ENCODE measurements at regions not wholly inside any gene's neighbourhood (a gene's known extent, or its start where the extent isn't known, plus 50 kb on each side); places are given as distances from the start of the nearest gene placed in this dataset.

- Histone ChIP-seq H3K9me1 (ENCODE audit: control insufficient read depth, insufficient read depth, low read length) (no peaks in the 10 kb centered on the region), H3K79me2 (ENCODE audit: control insufficient read depth, insufficient read depth, low read length) (no peaks in the 10 kb centered on the region), H3K27me3 (ENCODE audit: control insufficient read depth in 2 of 2, insufficient read depth in 2 of 2, low read length in 2 of 2) (no peaks in the 10 kb centered on the region; a peak in 1 of 5 replicates), H4K20me1 (replicated peaks; ENCODE audit: control insufficient read depth, insufficient read depth, low read length) (no peaks in the 10 kb centered on the region), H3K4me3 (no peak overlapping the region), H3K4me1 (replicated peaks in 1 of 2; ENCODE audit: control insufficient read depth in 2 of 2, insufficient read depth in 2 of 2, low read length in 2 of 2) (no peaks in the 10 kb centered on the region), H2AFZ (ENCODE audit: low read depth, low read length) (no peak overlapping the region), H3K9me3 (replicated peaks; ENCODE audit: control insufficient read depth, insufficient read depth, low read depth, low read length) (no peaks in the 10 kb centered on the region), H3K9ac (ENCODE audit: insufficient read depth in 1 of 2, low read depth in 2 of 2, low read length in 2 of 2) (no peak overlapping the region), H3K4me2 (ENCODE audit: insufficient read depth, low read length) (no peak overlapping the region), H3K27ac (ENCODE audit: extremely low read depth, low read depth, low read length) (no peak overlapping the region), H3K36me3 (ENCODE audit: control insufficient read depth, insufficient read depth, low read length) (no peaks in the 10 kb centered on the region)
- POLR2A ChIA-PET: no interaction called here
- ATAC-seq (no peak), DNase-seq (ENCODE audit: extremely low read depth in 1 of 4, low spot score in 3 of 4) (no peak), FAIRE-seq (no peak)
- 0% methylated on average over 3 of the region's 3 CpGs for WGBS (ENCODE audit: insufficient coverage, low coverage, missing lambda C conversion rate)
- BruUV-seq (replicated peaks): no TSS peak
- intact Hi-C loops (cut with micrococcal nuclease): no loop called here
- CTCF ChIA-PET (ENCODE audit: low intra/inter-chr PET ratio): no interaction called here
- in situ Hi-C loops (cut with MboI): no loop called here
- no peak for TF ChIP-seq FUS (optimal IDR thresholded peaks at IDR 0.05; ENCODE audit: low read depth, low read length)
- no peak for TF ChIP-seq CBX5 (IDR thresholded peaks at IDR 0.05; ENCODE audit: borderline replicate concordance, low read depth)
- no peak for TF ChIP-seq NFIC (IDR thresholded peaks at IDR 0.05)
- TF ChIP-seq C11orf30 (IDR thresholded peaks at IDR 0.05; ENCODE audit: low read depth): no peak
- TF ChIP-seq BDP1 (IDR thresholded peaks at IDR 0.05; ENCODE audit: insufficient read depth, insufficient read length): no peak
- TF ChIP-seq ARNT (IDR thresholded peaks at IDR 0.05): no peak
- no peak for TF ChIP-seq SMAD3 (CRISPR knock-in tag; conservative IDR thresholded peaks at IDR 0.05)
- TF ChIP-seq BRCA1 (IDR thresholded peaks at IDR 0.05): no peak
- TF ChIP-seq BRCA1 (CRISPR knock-in tag; IDR thresholded peaks at IDR 0.05): no peak
- no peak for TF ChIP-seq EGR1 (conservative IDR thresholded peaks at IDR 0.05)
- no peak for TF ChIP-seq BRF1 (IDR thresholded peaks at IDR 0.05; ENCODE audit: borderline replicate concordance, extremely low read depth, insufficient read length)
- TF ChIP-seq DNMT1 (IDR thresholded peaks at IDR 0.05): no peak
- TF ChIP-seq YY1 (IDR thresholded peaks at IDR 0.05; ENCODE audit: borderline replicate concordance in 1 of 3, control insufficient read depth in 1 of 3, extremely low read depth in 1 of 3, insufficient read depth in 3 of 3, insufficient read length in 1 of 3, insufficient replicate concordance in 2 of 3, low read depth in 1 of 3, low read length in 2 of 3): no peak
- TF ChIP-seq BRD4 (IDR thresholded peaks at IDR 0.05): no peak
- TF ChIP-seq GABPB1 (CRISPR knock-in tag; IDR thresholded peaks at IDR 0.05): no peak
- no peak for TF ChIP-seq DACH1 (IDR thresholded peaks at IDR 0.05; ENCODE audit: partially characterized antibody)
- TF ChIP-seq ATF6 (CRISPR knock-in tag; IDR thresholded peaks at IDR 0.05): no peak
- TF ChIP-seq, protein P1, sequence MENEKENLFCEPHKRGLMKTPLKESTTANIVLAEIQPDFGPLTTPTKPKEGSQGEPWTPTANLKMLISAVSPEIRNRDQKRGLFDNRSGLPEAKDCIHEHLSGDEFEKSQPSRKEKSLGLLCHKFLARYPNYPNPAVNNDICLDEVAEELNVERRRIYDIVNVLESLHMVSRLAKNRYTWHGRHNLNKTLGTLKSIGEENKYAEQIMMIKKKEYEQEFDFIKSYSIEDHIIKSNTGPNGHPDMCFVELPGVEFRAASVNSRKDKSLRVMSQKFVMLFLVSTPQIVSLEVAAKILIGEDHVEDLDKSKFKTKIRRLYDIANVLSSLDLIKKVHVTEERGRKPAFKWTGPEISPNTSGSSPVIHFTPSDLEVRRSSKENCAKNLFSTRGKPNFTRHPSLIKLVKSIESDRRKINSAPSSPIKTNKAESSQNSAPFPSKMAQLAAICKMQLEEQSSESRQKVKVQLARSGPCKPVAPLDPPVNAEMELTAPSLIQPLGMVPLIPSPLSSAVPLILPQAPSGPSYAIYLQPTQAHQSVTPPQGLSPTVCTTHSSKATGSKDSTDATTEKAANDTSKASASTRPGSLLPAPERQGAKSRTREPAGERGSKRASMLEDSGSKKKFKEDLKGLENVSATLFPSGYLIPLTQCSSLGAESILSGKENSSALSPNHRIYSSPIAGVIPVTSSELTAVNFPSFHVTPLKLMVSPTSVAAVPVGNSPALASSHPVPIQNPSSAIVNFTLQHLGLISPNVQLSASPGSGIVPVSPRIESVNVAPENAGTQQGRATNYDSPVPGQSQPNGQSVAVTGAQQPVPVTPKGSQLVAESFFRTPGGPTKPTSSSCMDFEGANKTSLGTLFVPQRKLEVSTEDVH (IDR thresholded peaks at IDR 0.05; ENCODE audit: low read depth, partially characterized antibody): no peak
- TF ChIP-seq TCFL5 (CRISPR knock-in tag; conservative IDR thresholded peaks at IDR 0.05): no peak
Measured at GRCh38 chr16:9419161-9419560, 327.7 kb downstream of the HAPSTR1 start.
